ENCODE measurements at regions not wholly inside any gene's neighbourhood (a gene's known extent, or its start where the extent isn't known, plus 50 kb on each side); places are given as distances from the start of the nearest gene placed in this dataset.

- Histone ChIP-seq H2BK20ac (ENCODE audit: low read length) (no peak overlapping the region), H3K9ac (replicated peaks in 1 of 4; ENCODE audit: extremely low read depth in 1 of 4, low read depth in 3 of 4, low read length in 3 of 4) (no peak overlapping the region), H3K79me1 (ENCODE audit: low read depth, low read length) (no peaks in the 10 kb centered on the region), H3K9me3 (ENCODE audit: insufficient read depth in 2 of 2, low read depth in 1 of 2, low read length in 1 of 2) (no peaks in the 10 kb centered on the region; a peak in 1 of 4 replicates), H2AK5ac (ENCODE audit: low read depth, low read length) (no peak overlapping the region), H4K8ac (ENCODE audit: extremely low read depth, insufficient read depth, low read length) (no peak overlapping the region), H3K79me2 (ENCODE audit: control insufficient read depth in 1 of 2, insufficient read depth in 2 of 2, low read length in 2 of 2) (no peaks in the 10 kb centered on the region), H4K91ac (replicated peaks; ENCODE audit: insufficient read length, low read length) (no peak overlapping the region), H3K27ac (ENCODE audit: low read depth, low read length) (no peak overlapping the region), H2AFZ (ENCODE audit: low read length) (no peak overlapping the region), H3K56ac (replicated peaks; ENCODE audit: insufficient read length, low read depth, low read length) (no peak overlapping the region), H3K36me3 (ENCODE audit: control insufficient read depth in 2 of 4, insufficient read depth in 4 of 4, low read length in 3 of 4) (no peaks in the 10 kb centered on the region), H3K23me2 (ENCODE audit: low read depth, low read length) (no peaks in the 10 kb centered on the region; the same call in 1 of the 2 replicates), H3K4me2 (ENCODE audit: insufficient read depth in 1 of 2, low read depth in 2 of 2, low read length in 2 of 2) (no peak overlapping the region), H2BK120ac (replicated peaks; ENCODE audit: low read depth, low read length) (no peak overlapping the region), H3K27me3 (replicated peaks in 1 of 4; ENCODE audit: control insufficient read depth in 3 of 4, extremely low read depth in 1 of 4, insufficient read depth in 3 of 4, low read length in 3 of 4) (peaks cover 0 to 1% (median 0%) of the 10 kb centered on the region in 4 experiments; a peak in 1 of 7 replicates), H3K14ac (ENCODE audit: insufficient read length) (no peak overlapping the region), H4K5ac (ENCODE audit: insufficient read length, low read depth, low read length) (no peak overlapping the region), H3K18ac (ENCODE audit: extremely low read depth, low read length) (no peak overlapping the region), H2BK5ac (ENCODE audit: low read depth, low read length) (no peak overlapping the region), H3K4me1 (replicated peaks in 1 of 4; ENCODE audit: control insufficient read depth in 3 of 4, insufficient read depth in 4 of 4, low read length in 3 of 4) (peaks cover 0 to 3% (median 0%) of the 10 kb centered on the region in 4 experiments; a peak in 1 of 7 replicates), H2BK15ac (ENCODE audit: low read length) (no peak overlapping the region), H3K4me3 (ENCODE audit: extremely low read depth in 1 of 4, insufficient read depth in 2 of 4, low read depth in 3 of 4, low read length in 4 of 4) (no peak overlapping the region), H2BK12ac (ENCODE audit: low read depth, low read length) (no peak overlapping the region), H3K23ac (ENCODE audit: insufficient read length) (no peak overlapping the region), H3K4ac (replicated peaks; ENCODE audit: insufficient read length, low read depth, low read length) (no peak overlapping the region), H4K20me1 (replicated peaks in 1 of 2; ENCODE audit: control insufficient read depth in 1 of 2, insufficient read depth in 2 of 2, low read length in 2 of 2) (no peaks in the 10 kb centered on the region)
- ChIA-PET POLR2A (ENCODE audit: partially characterized antibody) (no interaction called here), CTCF (ENCODE audit: partially characterized antibody) (interaction anchor here (0.6 to 2.1 kb wide), 4 partner anchors 24 to 336 kb away, joined by 3 to 7 read pairs (median 4); no protein-coding TSS in a partner anchor)
- TF ChIP-seq TCF12 (IDR thresholded peaks at IDR 0.05; ENCODE audit: low read depth, low read length) = no peak
- TF ChIP-seq SAP30 (IDR thresholded peaks at IDR 0.05; ENCODE audit: insufficient read depth, insufficient replicate concordance, low read length) = no peak
- no peak for TF ChIP-seq RFX5 (IDR thresholded peaks at IDR 0.05; ENCODE audit: borderline replicate concordance, low read depth, low read length)
- no peak for TF ChIP-seq NRF1 (IDR thresholded peaks at IDR 0.05; ENCODE audit: low read depth, low read length)
- no peak for TF ChIP-seq CEBPB (IDR thresholded peaks at IDR 0.05; ENCODE audit: low read depth, low read length)
- FAIRE-seq (no peak), DNase-seq (ENCODE audit: low read depth in 1 of 2, low spot score in 2 of 2) (no peak)
Measured at GRCh38 chr14:89004166-89004565, 179.7 kb downstream of the TTC8 start.

All from H1 (cell line).